OCI-LY7 (cell line): ENCODE measurements at regions not wholly inside any gene's neighbourhood (a gene's known extent, or its start where the extent isn't known, plus 50 kb on each side); places are given as distances from the start of the nearest gene placed in this dataset.

Source experiments
- CTCF ChIP-seq: fragments of 200-600 bp; sonication (generic); conservative IDR thresholded peaks from 2 replicates; pipeline ENCODE4 v1.5.1; 2014; ENCODE audit warnings: mild to moderate bottlenecking, antibody characterized with exemption, low read length, moderate library complexity, mixed read lengths
- EZH2phosphoT487 ChIP-seq: fragments of 200-600 bp; sonication (generic); IDR thresholded peaks from 2 replicates; pipeline ENCODE4 v1.6.1; 2018; ENCODE audit warnings: low read depth, borderline replicate concordance, mild to moderate bottlenecking, mixed run types, antibody characterized with exemption, low read length, moderate library complexity, mixed read lengths

- TF ChIP-seq CTCF = no peak
- TF ChIP-seq EZH2phosphoT487 = no peak
Observed at GRCh38 chr10:131635564-131636015, 265.2 kb upstream of the PPP2R2D start.
